HCT116 (cell line): ENCODE measurements at regions not wholly inside any gene's neighbourhood (a gene's known extent, or its start where the extent isn't known, plus 50 kb on each side); places are given as distances from the start of the nearest gene placed in this dataset.

ENCODE experiments used
- ATAC-seq: fragments of 200-7000 bp; cut with Tn5 transposase; 2 replicates; pipeline ENCODE4 v1.9.1; 2020; ENCODE audit warnings: mild to moderate bottlenecking, moderate library complexity
- BruUV-seq: library from RNA; stranded (reverse); fragments of 400-500 nt; replicated peaks from 2 replicates; lab custom pipeline; 2021; lab: Mats Ljungman, UMichigan
- CTCF ChIA-PET: fragments of 300-600 bp; sonication (Branson Sonifier 250); formaldehyde crosslinking; loops from one replicate; lab custom pipeline; 2021; ENCODE audit warnings: antibody characterized with exemption; lab: Charles Lee
- POLR2A ChIA-PET: fragments of 300-600, 350-600 bp; sonication (Branson Sonifier 250); formaldehyde crosslinking; loops from one replicate; lab custom pipeline; 2021; ENCODE audit warnings: antibody characterized with exemption; lab: Charles Lee
- RAD21 ChIA-PET, 2 experiments: fragments of 300-600 bp; sonication (Branson Sonifier 250); formaldehyde crosslinking; loops; one replicate each; lab custom pipeline; 2023; ENCODE audit warnings: low total read pairs in 2 of 2; ENCODE audit not compliant: uncharacterized antibody in 2 of 2, unreplicated experiment in 2 of 2, low non-redundant PET in 1 of 2; lab: Charles Lee
- DNase-seq: peaks from one replicate; pipeline ENCODE4 v3.0.0-alpha.2; 2010; ENCODE audit warnings: low read depth, low spot score
- H2AFZ ChIP-seq: fragments of 200-600 bp; shearing (Covaris generic), sonication (generic); 2 replicates; pipeline ENCODE4 v1.6.1; 2017; ENCODE audit warnings: low read depth, mixed run types, mixed read lengths, antibody characterized with exemption, low read length; ENCODE audit not compliant: poor library complexity, severe bottlenecking
- H3K27ac ChIP-seq: 2 replicates; pipeline ENCODE4 v1.5.1; 2012; ENCODE audit warnings: low read depth, low read length
- H3K27me3 ChIP-seq: fragments of 200-600 bp; sonication (generic); 2 replicates; pipeline ENCODE4 v1.6.1; 2016; ENCODE audit warnings: mixed run types, low read length, mixed read lengths; ENCODE audit not compliant: insufficient read depth
- H3K36me3 ChIP-seq, 2 experiments: fragments of 200-500 bp in 1 of 2; fragments of 200-600 bp in 1 of 2; sonication (Bioruptor generic) in 1 of 2; sonication (generic) in 1 of 2; 2 replicates each; pipeline versions ENCODE4 v1.5.1 to v1.6.1; 2014 to 2016; ENCODE audit warnings: low read length in 2 of 2, inconsistent platforms in 1 of 2, mixed read lengths in 1 of 2, mixed run types in 1 of 2; ENCODE audit not compliant: insufficient read depth in 2 of 2, control insufficient read depth in 1 of 2
- H3K4me1 ChIP-seq, 2 experiments: fragments of 200-600 bp in 1 of 2; sonication (generic) in 1 of 2; 2 replicates each; pipeline versions ENCODE4 v1.5.1 to v1.6.1; 2012 to 2017; ENCODE audit warnings: low read length in 2 of 2, inconsistent platforms in 1 of 2, mild to moderate bottlenecking in 1 of 2, mixed read lengths in 1 of 2, mixed run types in 1 of 2, moderate library complexity in 1 of 2; ENCODE audit not compliant: insufficient read depth in 2 of 2, control insufficient read depth in 1 of 2
- H3K4me2 ChIP-seq: fragments of 200-600 bp; sonication (generic); 2 replicates; pipeline ENCODE4 v1.6.1; 2017; ENCODE audit warnings: mixed run types, low read length, mixed read lengths
- H3K4me3 ChIP-seq, 2 experiments: fragments of 200-600 bp in 1 of 2; sonication (generic) in 1 of 2; replicated peaks in 1 of 2; 2 replicates each; pipeline ENCODE4 v1.5.1; 2011 to 2016; ENCODE audit warnings: low read length in 2 of 2, control low read depth in 1 of 2, low read depth in 1 of 2, mild to moderate bottlenecking in 1 of 2, mixed read lengths in 1 of 2, mixed run types in 1 of 2
- H3K79me2 ChIP-seq: fragments of 200-600 bp; sonication (generic); 2 replicates; pipeline ENCODE4 v1.6.1; 2017; ENCODE audit warnings: mild to moderate bottlenecking, mixed run types, low read length, moderate library complexity, mixed read lengths; ENCODE audit not compliant: insufficient read depth
- H3K9ac ChIP-seq: fragments of 200-600 bp; sonication (generic); 2 replicates; pipeline ENCODE4 v1.6.1; 2016; ENCODE audit warnings: low read length, mixed read lengths
- H3K9me2 ChIP-seq: fragments of 200-600 bp; sonication (generic), shearing (Covaris generic); 2 replicates; pipeline ENCODE4 v1.6.1; 2017; ENCODE audit warnings: mixed run types, mild to moderate bottlenecking, moderate library complexity; ENCODE audit not compliant: insufficient read depth
- H3K9me3 ChIP-seq, 2 experiments: fragments of 200-500 bp in 1 of 2; fragments of 200-600 bp in 1 of 2; sonication (Bioruptor generic) in 1 of 2; sonication (generic) in 1 of 2; 2 replicates each; pipeline ENCODE4 v1.6.1; 2014 to 2017; ENCODE audit warnings: low read length in 2 of 2, mixed read lengths in 2 of 2, inconsistent platforms in 1 of 2, low read depth in 1 of 2, mild to moderate bottlenecking in 1 of 2, mixed run types in 1 of 2, moderate library complexity in 1 of 2; ENCODE audit not compliant: control insufficient read depth in 1 of 2, insufficient read depth in 1 of 2
- H4K20me1 ChIP-seq: fragments of 200-600 bp; sonication (generic), shearing (Covaris generic); 2 replicates; pipeline ENCODE4 v1.6.1; 2017; ENCODE audit warnings: mixed run types, mild to moderate bottlenecking, moderate library complexity; ENCODE audit not compliant: insufficient read depth
- CBX3 ChIP-seq: IDR thresholded peaks from 2 replicates; pipeline ENCODE4 v1.6.1; 2012; ENCODE audit warnings: low read depth
- ELF1 ChIP-seq: IDR thresholded peaks from 2 replicates; pipeline ENCODE4 v1.6.1; 2012; ENCODE audit warnings: low read depth, borderline replicate concordance
- EZH2phosphoT487 ChIP-seq: fragments of 200-600 bp; IDR thresholded peaks from 2 replicates; pipeline ENCODE4 v1.6.1; 2018; ENCODE audit warnings: antibody characterized with exemption, borderline replicate concordance
- POLR2AphosphoS5 ChIP-seq: IDR thresholded peaks from 2 replicates; pipeline ENCODE4 v1.6.1; 2011; ENCODE audit warnings: mild to moderate bottlenecking, low read depth, low read length, moderate library complexity
- RAD21 ChIP-seq: IDR thresholded peaks from 2 replicates; pipeline ENCODE4 v1.6.1; 2012; ENCODE audit warnings: low read depth, mild to moderate bottlenecking
- SP1 ChIP-seq: IDR thresholded peaks from 2 replicates; pipeline ENCODE4 v1.6.1; 2012; ENCODE audit warnings: low read depth
- YY1 ChIP-seq: IDR thresholded peaks from 2 replicates; pipeline ENCODE4 v1.6.1; 2011; ENCODE audit warnings: low read length, low read depth, moderate library complexity, mild to moderate bottlenecking; ENCODE audit not compliant: insufficient replicate concordance; ENCODE audit errors: extremely low read depth
- ZFX ChIP-seq: fragments of 450-650 bp; IDR thresholded peaks from 2 replicates; pipeline ENCODE4 v1.6.1; 2017
- ZNF274 ChIP-seq: fragments of 200-500 bp; sonication (Bioruptor generic); IDR thresholded peaks from 2 replicates; pipeline ENCODE4 v1.6.1; 2014; ENCODE audit warnings: mild to moderate bottlenecking, low read depth, low read length, inconsistent platforms
- intact Hi-C: fragments of 100-400 bp; cut with micrococcal nuclease; formaldehyde crosslinking; loops from 2 replicates; pipeline ENCODE4 v1.10.0; 2022
- TF ChIP-seq, protein P1 (sequence below): IDR thresholded peaks from 2 replicates; pipeline ENCODE4 v1.6.1; 2012; ENCODE audit warnings: low read depth
- TF ChIP-seq, protein P2 (sequence below): IDR thresholded peaks from 2 replicates; pipeline ENCODE4 v1.6.1; 2012
- TF ChIP-seq, protein P3 (sequence below): IDR thresholded peaks from 2 replicates; pipeline ENCODE4 v1.6.1; 2012

DNA sequence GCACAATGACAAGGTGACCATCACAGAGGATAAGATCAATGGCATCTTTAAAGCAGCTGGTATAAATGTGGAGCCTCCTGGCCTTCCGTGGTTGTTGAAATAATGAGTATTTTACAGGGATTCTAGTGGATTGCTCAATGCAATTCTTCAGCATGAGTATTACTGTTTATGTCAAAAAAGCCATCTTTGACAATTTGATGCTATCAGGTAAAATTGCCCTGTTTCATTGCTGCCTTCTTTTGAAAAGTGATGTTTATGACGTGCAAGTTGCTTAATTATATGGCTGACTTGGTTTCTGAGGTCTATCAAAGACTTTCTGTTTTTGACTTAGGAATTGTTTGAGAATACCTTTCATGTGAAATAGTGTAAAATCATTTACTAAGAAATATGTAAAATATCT is 237.2 kb downstream of the PARP8 start:
- ChIA-PET CTCF (no interaction called here), POLR2A (no interaction called here), RAD21 (no interaction called here)
- Histone ChIP-seq H3K79me2 (no peaks in the 10 kb centered on the region), H3K4me3 (no peak overlapping the region), H3K4me1 (no peaks in the 10 kb centered on the region), H2AFZ (no peak overlapping the region), H3K4me2 (no peak overlapping the region), H3K9me3 (no peaks in the 10 kb centered on the region), H3K36me3 (no peaks in the 10 kb centered on the region), H4K20me1 (no peaks in the 10 kb centered on the region), H3K27ac (no peak overlapping the region), H3K9me2 (no peaks in the 10 kb centered on the region), H3K27me3 (no peaks in the 10 kb centered on the region), H3K9ac (no peak overlapping the region)
- DNase-seq = no peak
- TF ChIP-seq, protein P1, sequence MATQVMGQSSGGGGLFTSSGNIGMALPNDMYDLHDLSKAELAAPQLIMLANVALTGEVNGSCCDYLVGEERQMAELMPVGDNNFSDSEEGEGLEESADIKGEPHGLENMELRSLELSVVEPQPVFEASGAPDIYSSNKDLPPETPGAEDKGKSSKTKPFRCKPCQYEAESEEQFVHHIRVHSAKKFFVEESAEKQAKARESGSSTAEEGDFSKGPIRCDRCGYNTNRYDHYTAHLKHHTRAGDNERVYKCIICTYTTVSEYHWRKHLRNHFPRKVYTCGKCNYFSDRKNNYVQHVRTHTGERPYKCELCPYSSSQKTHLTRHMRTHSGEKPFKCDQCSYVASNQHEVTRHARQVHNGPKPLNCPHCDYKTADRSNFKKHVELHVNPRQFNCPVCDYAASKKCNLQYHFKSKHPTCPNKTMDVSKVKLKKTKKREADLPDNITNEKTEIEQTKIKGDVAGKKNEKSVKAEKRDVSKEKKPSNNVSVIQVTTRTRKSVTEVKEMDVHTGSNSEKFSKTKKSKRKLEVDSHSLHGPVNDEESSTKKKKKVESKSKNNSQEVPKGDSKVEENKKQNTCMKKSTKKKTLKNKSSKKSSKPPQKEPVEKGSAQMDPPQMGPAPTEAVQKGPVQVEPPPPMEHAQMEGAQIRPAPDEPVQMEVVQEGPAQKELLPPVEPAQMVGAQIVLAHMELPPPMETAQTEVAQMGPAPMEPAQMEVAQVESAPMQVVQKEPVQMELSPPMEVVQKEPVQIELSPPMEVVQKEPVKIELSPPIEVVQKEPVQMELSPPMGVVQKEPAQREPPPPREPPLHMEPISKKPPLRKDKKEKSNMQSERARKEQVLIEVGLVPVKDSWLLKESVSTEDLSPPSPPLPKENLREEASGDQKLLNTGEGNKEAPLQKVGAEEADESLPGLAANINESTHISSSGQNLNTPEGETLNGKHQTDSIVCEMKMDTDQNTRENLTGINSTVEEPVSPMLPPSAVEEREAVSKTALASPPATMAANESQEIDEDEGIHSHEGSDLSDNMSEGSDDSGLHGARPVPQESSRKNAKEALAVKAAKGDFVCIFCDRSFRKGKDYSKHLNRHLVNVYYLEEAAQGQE = no peak
- TF ChIP-seq SP1 = no peak
- TF ChIP-seq ZFX = no peak
- TF ChIP-seq EZH2phosphoT487 = no peak
- TF ChIP-seq CBX3 = no peak
- TF ChIP-seq ELF1 = no peak
- no peak for TF ChIP-seq POLR2AphosphoS5
- TF ChIP-seq, protein P2, sequence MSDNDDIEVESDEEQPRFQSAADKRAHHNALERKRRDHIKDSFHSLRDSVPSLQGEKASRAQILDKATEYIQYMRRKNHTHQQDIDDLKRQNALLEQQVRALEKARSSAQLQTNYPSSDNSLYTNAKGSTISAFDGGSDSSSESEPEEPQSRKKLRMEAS = no peak
- TF ChIP-seq ZNF274 = no peak
- TF ChIP-seq YY1 = no peak
- TF ChIP-seq RAD21 = no peak
- TF ChIP-seq, protein P3, sequence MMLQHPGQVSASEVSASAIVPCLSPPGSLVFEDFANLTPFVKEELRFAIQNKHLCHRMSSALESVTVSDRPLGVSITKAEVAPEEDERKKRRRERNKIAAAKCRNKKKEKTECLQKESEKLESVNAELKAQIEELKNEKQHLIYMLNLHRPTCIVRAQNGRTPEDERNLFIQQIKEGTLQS = no peak
- intact Hi-C loops = no loop called here
- no peak for ATAC-seq
- BruUV-seq = no TSS peak
